8988T (cell line): ENCODE measurements at regions not wholly inside any gene's neighbourhood (a gene's known extent, or its start where the extent isn't known, plus 50 kb on each side); places are given as distances from the start of the nearest gene placed in this dataset.
A peak's percentile ranks its signal among the peaks of the same experiment; 100 is the strongest.
"Not testable (repeated sequence)": the region's sequence is repeated elsewhere in the genome, so short reads cannot be mapped to it uniquely, and the experiment has no call there.

Experiments
- DNase-seq: peaks from one replicate; pipeline ENCODE4 v3.0.0; 2011

DNA sequence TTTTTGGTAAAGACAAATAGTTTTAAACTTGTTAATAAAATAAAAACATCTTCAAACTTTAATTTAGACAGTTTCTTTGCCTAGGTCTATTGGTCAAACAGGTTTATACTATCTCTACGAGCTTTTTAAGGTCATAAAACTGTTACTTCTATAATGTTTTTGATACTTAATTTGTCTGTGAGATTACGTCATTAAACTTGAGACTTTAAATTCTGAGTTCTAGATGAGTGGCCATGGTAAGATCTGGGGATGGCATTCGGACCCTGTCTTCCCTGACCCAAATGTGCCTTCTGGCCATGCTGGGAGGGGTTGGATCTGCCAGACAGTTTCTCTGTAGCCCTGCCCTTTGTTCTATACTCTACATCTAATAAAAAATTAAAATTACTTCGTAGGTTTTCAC is 497.8 kb downstream of the TMEM135 start:
- no peak for DNase-seq

DNA sequence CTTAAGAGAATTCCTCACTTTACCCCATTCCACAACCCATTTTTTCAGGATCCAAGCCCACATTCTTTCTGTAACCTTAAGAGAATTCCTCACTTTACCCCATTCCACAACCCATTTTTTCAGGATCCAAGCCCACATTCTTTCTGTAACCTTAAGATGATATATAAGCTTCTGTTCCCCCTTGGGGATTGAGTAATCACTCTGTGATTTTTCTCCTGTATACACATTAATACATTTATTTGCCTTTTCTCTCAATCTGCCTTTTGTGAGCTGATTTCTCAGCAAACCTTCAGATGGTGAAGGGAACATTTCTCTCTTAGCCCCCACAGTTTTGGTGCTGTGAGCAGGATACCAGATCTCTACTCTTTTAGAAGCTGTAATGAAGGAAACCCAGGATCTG is 494.1 kb downstream of the TMEM135 start:
- not testable (repeated sequence) for DNase-seq

- no peak for DNase-seq
Measured at GRCh38 chr11:87529486-87529885, 491.8 kb downstream of the TMEM135 start.

GRCh38 chr11:87528752-87529151 is 491.0 kb downstream of the TMEM135 start:
- DNase-seq = no peak

GRCh38 chr11:87523276-87523675 is 485.5 kb downstream of the TMEM135 start:
- no peak for DNase-seq

GRCh38 chr11:87518266-87518665 is 480.5 kb downstream of the TMEM135 start:
- no peak for DNase-seq

GRCh38 chr11:87517351-87517750 is 479.6 kb downstream of the TMEM135 start:
- no peak for DNase-seq

GRCh38 chr11:87507722-87508121 is 470.0 kb downstream of the TMEM135 start:
- not testable (repeated sequence) for DNase-seq

DNA sequence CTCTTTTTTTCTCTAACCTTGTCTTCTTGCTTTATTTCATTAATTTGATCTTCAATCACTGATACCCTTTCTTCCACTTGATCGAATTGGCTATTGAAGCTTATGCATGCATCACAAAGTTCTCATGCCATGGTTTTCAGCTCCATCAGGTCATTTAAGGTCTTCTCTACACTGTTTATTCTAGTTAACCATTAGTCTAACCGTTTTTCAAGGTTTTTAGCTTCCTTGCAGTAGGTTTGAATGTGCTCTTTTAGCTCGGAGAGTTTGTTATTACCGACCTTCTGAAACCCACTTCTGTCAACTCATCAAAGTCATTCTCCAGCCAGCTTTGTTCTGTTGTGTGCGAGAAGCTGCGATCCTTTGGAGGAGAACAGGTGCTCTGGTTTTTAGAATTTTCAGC is 469.2 kb downstream of the TMEM135 start:
- DNase-seq = not testable (repeated sequence)

DNA sequence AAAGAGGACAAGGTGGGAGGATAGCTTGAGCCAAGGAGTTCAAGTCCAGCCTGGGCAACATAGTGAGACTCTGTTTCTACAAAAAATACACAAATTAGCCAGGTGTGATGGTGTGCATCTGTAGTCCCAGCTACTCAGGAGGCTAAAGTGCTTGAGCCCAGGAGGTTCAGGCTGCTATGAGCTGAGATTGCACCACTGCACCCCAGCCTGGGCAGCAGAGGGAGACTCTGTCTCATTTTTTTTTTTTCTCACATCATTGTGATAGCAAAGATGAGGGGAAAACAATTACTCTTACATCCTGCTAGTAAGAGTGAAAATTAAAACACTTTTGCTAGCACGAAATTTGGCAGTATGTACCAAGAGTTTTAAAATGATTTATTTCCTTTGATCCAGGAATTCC is 463.7 kb downstream of the TMEM135 start:
- DNase-seq = no peak

GRCh38 chr11:87494936-87495335 is 457.2 kb downstream of the TMEM135 start:
- not testable (repeated sequence) for DNase-seq

GRCh38 chr11:87494026-87494425 is 456.3 kb downstream of the TMEM135 start:
- not testable (repeated sequence) for DNase-seq

GRCh38 chr11:87493516-87493915 is 455.8 kb downstream of the TMEM135 start:
- DNase-seq = no peak

DNA sequence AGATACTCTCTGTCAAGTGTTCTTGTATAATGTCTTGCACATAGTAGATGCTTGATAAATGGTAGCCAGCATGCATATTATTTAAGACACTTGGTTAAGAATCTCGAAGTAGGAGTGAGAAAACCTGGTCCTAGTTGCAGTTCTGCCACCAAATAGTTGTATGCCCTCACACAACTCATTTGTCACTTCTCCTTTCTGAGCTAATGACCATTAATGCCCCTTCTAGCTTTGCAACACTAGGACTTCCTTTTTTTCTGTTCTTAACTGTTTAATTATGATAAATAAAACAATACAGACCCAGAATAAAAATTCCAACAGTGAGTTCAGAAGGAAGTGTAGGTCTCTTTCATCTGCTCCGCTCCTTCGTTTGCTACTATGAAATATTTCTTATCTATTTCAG is 453.6 kb downstream of the TMEM135 start:
- DNase-seq = no peak

DNA sequence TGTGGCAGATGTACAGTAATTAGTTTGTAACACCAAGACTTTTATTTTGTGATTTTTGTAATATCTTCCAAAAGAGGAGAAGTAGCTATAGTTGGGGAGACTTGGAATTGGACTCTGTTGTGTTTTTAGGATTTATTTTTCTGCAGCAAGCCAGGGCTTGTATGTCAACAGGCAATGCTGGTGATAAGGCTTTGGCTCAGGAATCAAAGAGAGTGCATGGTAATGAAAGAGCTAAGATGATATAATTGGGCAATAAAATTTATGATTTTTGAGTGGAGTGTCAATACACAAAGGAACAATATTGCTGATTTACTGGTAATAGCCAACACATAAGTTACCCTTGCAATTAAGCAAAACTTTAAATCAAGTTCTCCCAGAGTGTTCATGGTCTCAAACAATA is 452.9 kb downstream of the TMEM135 start:
- DNase-seq = no peak

DNA sequence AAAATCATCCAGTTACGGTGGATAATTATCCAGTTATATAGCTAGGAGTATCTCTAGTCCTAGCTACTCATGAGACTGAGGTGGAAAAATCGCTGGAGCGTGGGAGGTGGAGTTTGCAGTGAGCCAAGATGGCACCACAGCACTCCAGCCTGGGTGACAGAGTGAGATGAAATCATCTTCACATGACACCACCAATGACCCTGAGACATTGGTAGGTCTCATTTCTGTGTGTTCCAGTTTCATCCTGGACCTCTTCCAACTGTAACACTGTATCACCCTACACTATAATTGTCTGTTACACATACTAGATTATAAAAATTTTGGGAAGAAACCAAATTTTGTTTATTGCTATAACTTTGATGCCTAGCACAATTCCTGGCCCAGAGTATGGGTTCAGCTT is 446.8 kb downstream of the TMEM135 start:
- no peak for DNase-seq

GRCh38 chr11:87477321-87477720 is 439.6 kb downstream of the TMEM135 start:
- no peak for DNase-seq

- peak; percentile 17 for DNase-seq
Measured at GRCh38 chr11:87473174-87473573, 435.4 kb downstream of the TMEM135 start.

- no peak for DNase-seq
Measured at GRCh38 chr11:87466223-87466622, 428.5 kb downstream of the TMEM135 start.

DNA sequence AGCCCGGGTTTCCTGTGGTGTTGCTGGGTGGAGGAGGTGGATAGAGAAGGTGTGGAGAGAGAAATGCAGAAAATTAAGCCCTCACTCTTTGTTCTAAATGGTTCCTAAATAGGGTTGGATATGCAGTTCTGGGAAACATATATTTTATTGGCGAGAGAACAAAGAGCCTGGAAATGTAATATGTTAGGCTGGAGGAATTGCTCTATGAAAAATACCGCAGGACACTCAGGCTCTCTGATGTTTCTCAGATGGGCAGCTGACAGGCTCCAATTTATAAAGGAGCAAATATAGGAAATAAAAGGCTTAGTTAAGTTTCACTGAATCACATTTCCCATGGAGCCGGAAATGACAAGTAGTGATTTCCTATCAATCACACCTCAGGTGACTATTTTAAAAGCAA is 428.0 kb downstream of the TMEM135 start:
- DNase-seq = no peak

GRCh38 chr11:87463486-87464102 is 425.9 kb downstream of the TMEM135 start:
- no peak for DNase-seq

GRCh38 chr11:87462171-87462570 is 424.4 kb downstream of the TMEM135 start:
- DNase-seq = no peak

GRCh38 chr11:87460842-87461637 is 423.3 kb downstream of the TMEM135 start:
- no peak for DNase-seq

DNA sequence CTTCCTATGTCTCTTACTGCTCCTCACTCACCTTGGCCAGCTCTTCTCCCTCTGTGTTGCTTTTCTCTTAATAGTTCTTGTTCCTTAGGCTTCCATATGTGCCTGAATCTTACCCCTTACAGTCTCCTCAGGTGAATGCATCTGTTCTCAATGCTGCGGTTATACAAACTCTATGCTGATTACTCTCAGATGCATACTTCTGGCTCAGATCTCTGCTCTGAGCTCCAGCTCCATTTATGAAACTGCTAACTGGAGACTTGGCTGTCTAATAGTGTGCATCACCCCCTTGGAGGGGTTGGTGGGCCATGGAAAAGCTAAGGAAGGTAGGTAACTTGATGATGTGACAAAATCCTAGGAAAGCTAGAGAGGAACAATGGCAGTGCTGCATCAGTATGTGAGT is 422.5 kb downstream of the TMEM135 start:
- DNase-seq = no peak

- DNase-seq = no peak
Measured at GRCh38 chr11:87459351-87459750, 421.6 kb downstream of the TMEM135 start.
